CD4-positive, alpha-beta memory T cell (primary cell): ENCODE measurements at regions not wholly inside any gene's neighbourhood (a gene's known extent, or its start where the extent isn't known, plus 50 kb on each side); places are given as distances from the start of the nearest gene placed in this dataset.
"Not testable (repeated sequence)": the region's sequence is repeated elsewhere in the genome, so short reads cannot be mapped to it uniquely, and the experiment has no call there.

Experiments
- CTCF ChIA-PET: fragments of 350-600 bp; sonication (Branson Sonifier 250); formaldehyde crosslinking; loops from one replicate; lab custom pipeline; 2021; ENCODE audit warnings: inconsistent platforms; ENCODE audit not compliant: partially characterized antibody; lab: Charles Lee
- POLR2A ChIA-PET: fragments of 350-600 bp; sonication (Branson Sonifier 250); formaldehyde crosslinking; loops from one replicate; lab custom pipeline; 2021; ENCODE audit not compliant: partially characterized antibody; lab: Charles Lee
- DNase-seq, 5 donors: peaks; one replicate each; pipeline versions ENCODE4 v3.0.0 to v3.0.0-alpha.2; 2020 to 2022; ENCODE audit warnings: mixed read lengths in 1 of 5
- H3K27ac ChIP-seq: one replicate; pipeline ENCODE4 v1.7.0; 2013; ENCODE audit warnings: low read depth, low read length
- H3K27me3 ChIP-seq: 2 replicates; pipeline ENCODE4 v1.7.0; 2013; ENCODE audit warnings: mild to moderate bottlenecking, low read length, moderate library complexity; ENCODE audit not compliant: insufficient read depth
- H3K36me3 ChIP-seq: 2 replicates; pipeline ENCODE4 v1.7.0; 2013; ENCODE audit warnings: mild to moderate bottlenecking, low read length, moderate library complexity; ENCODE audit not compliant: insufficient read depth
- H3K4me1 ChIP-seq: 2 replicates; pipeline ENCODE4 v1.7.0; 2013; ENCODE audit warnings: mild to moderate bottlenecking, low read length, moderate library complexity; ENCODE audit not compliant: insufficient read depth
- H3K4me3 ChIP-seq, 2 donors: one replicate each; pipeline ENCODE4 v1.7.0; 2013; ENCODE audit warnings: low read length in 2 of 2, mild to moderate bottlenecking in 1 of 2
- H3K9me3 ChIP-seq, 2 donors: one replicate each; pipeline ENCODE4 v1.7.0; 2013; ENCODE audit warnings: low read length in 2 of 2, control low read depth in 1 of 2; ENCODE audit not compliant: control insufficient read depth in 1 of 2
- H3K27ac Mint-ChIP-seq, 7 donors: one replicate each; pipeline ENCODE4 v1.8.0; 2020 to 2021; ENCODE audit warnings: mixed read lengths in 7 of 7, mild to moderate bottlenecking in 6 of 7, inconsistent platforms in 3 of 7, moderate library complexity in 3 of 7
- H3K27me3 Mint-ChIP-seq, 2 donors: one replicate each; pipeline ENCODE4 v1.8.0; 2020 to 2021; ENCODE audit warnings: mixed read lengths in 2 of 2
- H3K36me3 Mint-ChIP-seq, 2 donors: one replicate each; pipeline ENCODE4 v1.8.0; 2020 to 2021; ENCODE audit warnings: mixed read lengths in 2 of 2, inconsistent platforms in 1 of 2, mild to moderate bottlenecking in 1 of 2
- H3K4me1 Mint-ChIP-seq, 4 donors: one replicate each; pipeline ENCODE4 v1.8.0; 2020 to 2021; ENCODE audit warnings: mixed read lengths in 4 of 4, mild to moderate bottlenecking in 1 of 4
- H3K4me3 Mint-ChIP-seq, 8 donors: one replicate each; pipeline ENCODE4 v1.8.0; 2020 to 2021; ENCODE audit warnings: mixed read lengths in 8 of 8, mild to moderate bottlenecking in 7 of 8, moderate library complexity in 6 of 8, inconsistent platforms in 3 of 8
- H3K9me3 Mint-ChIP-seq, 8 donors: one replicate each; pipeline ENCODE4 v1.8.0; 2020 to 2021; ENCODE audit warnings: mixed read lengths in 8 of 8, mild to moderate bottlenecking in 5 of 8, inconsistent platforms in 3 of 8, moderate library complexity in 1 of 8
- intact Hi-C: fragments of 100-400 bp; cut with micrococcal nuclease; formaldehyde crosslinking; loops from one replicate; pipeline ENCODE4 v1.15.1; 2023

- H3K4me3 Mint-ChIP-seq, POLR2A ChIA-PET: not testable (repeated sequence)
Measured at GRCh38 chr22:23421300-23421699, 158.8 kb downstream of the IGLL1 start.

GRCh38 chr22:23419931-23420330 lies 160.2 kb downstream of the IGLL1 start:
- no peak overlapping the region for H3K4me3 ChIP-seq
- Mint-ChIP-seq H3K27me3 (peaks cover 6 to 9% of the 10 kb centered on the region in 2 donors), H3K4me1 (no peaks in the 10 kb centered on the region), H3K36me3 (no peaks in the 10 kb centered on the region), H3K9me3 (no peaks in the 10 kb centered on the region), H3K27ac (no peak overlapping the region), H3K4me3 (no peak overlapping the region)
- no peaks in the 10 kb centered on the region for H3K36me3 ChIP-seq
- H3K9me3 ChIP-seq: no peaks in the 10 kb centered on the region
- H3K27me3 ChIP-seq: no peaks in the 10 kb centered on the region
- intact Hi-C loops: no loop called here
- DNase-seq: no peak
- POLR2A ChIA-PET: no interaction called here
- no peaks in the 10 kb centered on the region for H3K4me1 ChIP-seq
- no peak overlapping the region for H3K27ac ChIP-seq
- CTCF ChIA-PET: no interaction called here

More at GRCh38 chr22:23421300-23421699, 158.8 kb downstream of the IGLL1 start:
- H3K4me1 Mint-ChIP-seq, H3K27me3 Mint-ChIP-seq, H3K4me3 ChIP-seq, H3K36me3 ChIP-seq, DNase-seq, H3K27ac Mint-ChIP-seq, H3K27me3 ChIP-seq, H3K4me1 ChIP-seq, H3K27ac ChIP-seq, CTCF ChIA-PET, H3K36me3 Mint-ChIP-seq, H3K9me3 Mint-ChIP-seq, H3K9me3 ChIP-seq, intact Hi-C loops: not testable (repeated sequence)

GRCh38 chr22:23419171-23419570 lies 160.9 kb downstream of the IGLL1 start:
- ChIA-PET CTCF (no interaction called here), POLR2A (no interaction called here)
- DNase-seq: no peak
- Mint-ChIP-seq H3K9me3 (no peaks in the 10 kb centered on the region), H3K27me3 (peaks cover 4 to 9% of the 10 kb centered on the region in 2 donors), H3K36me3 (no peaks in the 10 kb centered on the region), H3K4me1 (no peaks in the 10 kb centered on the region), H3K4me3 (no peak overlapping the region), H3K27ac (no peak overlapping the region)
- Histone ChIP-seq H3K9me3 (no peaks in the 10 kb centered on the region), H3K27ac (no peak overlapping the region), H3K36me3 (no peaks in the 10 kb centered on the region), H3K4me3 (no peak overlapping the region), H3K27me3 (no peaks in the 10 kb centered on the region), H3K4me1 (no peaks in the 10 kb centered on the region)
- intact Hi-C loops: no loop called here

- Mint-ChIP-seq H3K27ac (peak overlapping the region in 1 of 7 donors; percentile 1), H3K36me3 (no peaks in the 10 kb centered on the region), H3K27me3 (peaks cover 4 to 9% of the 10 kb centered on the region in 2 donors), H3K4me3 (no peak overlapping the region), H3K9me3 (no peaks in the 10 kb centered on the region), H3K4me1 (no peaks in the 10 kb centered on the region)
- POLR2A ChIA-PET: no interaction called here
- no peaks in the 10 kb centered on the region for H3K27me3 ChIP-seq
- H3K27ac ChIP-seq: no peak overlapping the region
- H3K9me3 ChIP-seq: no peaks in the 10 kb centered on the region
- no peak overlapping the region for H3K4me3 ChIP-seq
- no peaks in the 10 kb centered on the region for H3K36me3 ChIP-seq
- intact Hi-C loops: no loop called here
- DNase-seq: no peak
- H3K4me1 ChIP-seq: no peaks in the 10 kb centered on the region
- CTCF ChIA-PET: no interaction called here
Measured at GRCh38 chr22:23418159-23418788, 161.8 kb downstream of the IGLL1 start.

- H3K27me3 Mint-ChIP-seq, DNase-seq, H3K4me3 Mint-ChIP-seq, H3K4me1 Mint-ChIP-seq, H3K27ac Mint-ChIP-seq, H3K9me3 Mint-ChIP-seq, H3K9me3 ChIP-seq, CTCF ChIA-PET, H3K36me3 Mint-ChIP-seq, H3K27ac ChIP-seq, intact Hi-C loops, H3K4me1 ChIP-seq, H3K27me3 ChIP-seq, H3K4me3 ChIP-seq, H3K36me3 ChIP-seq, POLR2A ChIA-PET: not testable (repeated sequence)
Measured at GRCh38 chr22:23417327-23417726, 162.8 kb downstream of the IGLL1 start.

- H3K4me1 ChIP-seq, intact Hi-C loops, H3K36me3 Mint-ChIP-seq, H3K9me3 ChIP-seq, H3K27ac ChIP-seq, CTCF ChIA-PET, H3K4me3 Mint-ChIP-seq, POLR2A ChIA-PET, H3K36me3 ChIP-seq, DNase-seq, H3K4me3 ChIP-seq, H3K27ac Mint-ChIP-seq, H3K9me3 Mint-ChIP-seq, H3K27me3 Mint-ChIP-seq, H3K27me3 ChIP-seq: not testable (repeated sequence)
- H3K4me1 Mint-ChIP-seq: peaks cover 0 to 11% (median 3%) of the 10 kb centered on the region in 4 donors
Measured at GRCh38 chr22:23416169-23416690, 163.9 kb downstream of the IGLL1 start.

GRCh38 chr22:23415490-23415851 lies 164.6 kb downstream of the IGLL1 start:
- no peak overlapping the region for H3K27ac ChIP-seq
- POLR2A ChIA-PET: no interaction called here
- H3K9me3 Mint-ChIP-seq: no peaks in the 10 kb centered on the region
- H3K27me3 Mint-ChIP-seq: peaks cover 4 to 9% of the 10 kb centered on the region in 2 donors
- H3K36me3 ChIP-seq: no peaks in the 10 kb centered on the region
- H3K4me3 Mint-ChIP-seq: no peak overlapping the region
- CTCF ChIA-PET: no interaction called here
- intact Hi-C loops: no loop called here
- no peaks in the 10 kb centered on the region for H3K36me3 Mint-ChIP-seq
- peaks cover 0 to 12% (median 3%) of the 10 kb centered on the region in 4 donors for H3K4me1 Mint-ChIP-seq
- no peaks in the 10 kb centered on the region for H3K4me1 ChIP-seq
- H3K27ac Mint-ChIP-seq: no peak overlapping the region
- no peak overlapping the region for H3K4me3 ChIP-seq
- no peak for DNase-seq
- H3K27me3 ChIP-seq: no peaks in the 10 kb centered on the region
- no peaks in the 10 kb centered on the region for H3K9me3 ChIP-seq
